ENCODE measurements at regions not wholly inside any gene's neighbourhood (a gene's known extent, or its start where the extent isn't known, plus 50 kb on each side); places are given as distances from the start of the nearest gene placed in this dataset.

- Histone ChIP-seq H3K79me1 (ENCODE audit: low read depth in 1 of 2, low read length in 2 of 2) (no peaks in the 10 kb centered on the region), H3K23ac (ENCODE audit: low read depth, low read length) (no peak overlapping the region), H3K4me2 (ENCODE audit: low read depth, low read length) (no peak overlapping the region), H3K9me1 (ENCODE audit: insufficient read depth, low read length) (no peaks in the 10 kb centered on the region), H3K27me3 (ENCODE audit: control insufficient read depth, insufficient read depth, low read length) (no peaks in the 10 kb centered on the region), H3K27ac (ENCODE audit: insufficient read depth, low read length) (no peak overlapping the region), H2AK5ac (ENCODE audit: low read depth, low read length) (no peak overlapping the region), H4K20me1 (ENCODE audit: insufficient read depth, low read length) (no peaks in the 10 kb centered on the region), H3K4me3 (ENCODE audit: insufficient read depth, low read depth, low read length) (no peak overlapping the region), H3K36me3 (ENCODE audit: control insufficient read depth, insufficient read depth, low read length) (no peaks in the 10 kb centered on the region), H2BK20ac (ENCODE audit: low read depth, low read length) (no peak overlapping the region), H3K4ac (ENCODE audit: low read depth, low read length) (no peak overlapping the region), H3K4me1 (ENCODE audit: control insufficient read depth, insufficient read depth, low read length) (no peaks in the 10 kb centered on the region), H2AK9ac (replicated peaks; ENCODE audit: low read depth, low read length, poor library complexity) (no peak overlapping the region), H3K9me3 (ENCODE audit: control insufficient read depth, insufficient read depth, low read length) (peaks cover 18% of the 10 kb centered on the region), H2BK5ac (ENCODE audit: low read depth, low read length, poor library complexity, severe bottlenecking) (no peak overlapping the region), H2BK15ac (ENCODE audit: low read depth, low read length) (no peak overlapping the region), H4K8ac (ENCODE audit: low read depth in 2 of 2, low read length in 2 of 2) (no peak overlapping the region), H3K56ac (ENCODE audit: extremely low read depth, insufficient read depth, low read length) (no peak overlapping the region), H4K91ac (ENCODE audit: insufficient read depth, low read depth, low read length) (no peak overlapping the region), H2BK120ac (ENCODE audit: low read depth, low read length) (no peak overlapping the region), H3K14ac (replicated peaks; ENCODE audit: low read depth, low read length) (no peak overlapping the region), H3K9ac (ENCODE audit: low read depth, low read length) (no peak overlapping the region), H2AFZ (replicated peaks; ENCODE audit: low read length, poor library complexity) (no peak overlapping the region), H4K5ac (ENCODE audit: low read depth, low read length) (no peak overlapping the region), H3K18ac (ENCODE audit: low read depth, low read length) (no peak overlapping the region)
- WGBS, 2 experiments (ENCODE audit: extremely low coverage in 2 of 2, insufficient read length in 1 of 2) = no CpG with 5 or more reads among the region's 2 CpGs
- in situ Hi-C loops (cut with MboI; ENCODE audit: low sequenced_read_pairs) = no loop called here
- BruUV-seq (replicated peaks) = no TSS peak
- dilution Hi-C loops (cut with HindIII; ENCODE audit: low sequenced_read_pairs, unreplicated experiment) = no loop called here
- TF ChIP-seq, protein P1, sequence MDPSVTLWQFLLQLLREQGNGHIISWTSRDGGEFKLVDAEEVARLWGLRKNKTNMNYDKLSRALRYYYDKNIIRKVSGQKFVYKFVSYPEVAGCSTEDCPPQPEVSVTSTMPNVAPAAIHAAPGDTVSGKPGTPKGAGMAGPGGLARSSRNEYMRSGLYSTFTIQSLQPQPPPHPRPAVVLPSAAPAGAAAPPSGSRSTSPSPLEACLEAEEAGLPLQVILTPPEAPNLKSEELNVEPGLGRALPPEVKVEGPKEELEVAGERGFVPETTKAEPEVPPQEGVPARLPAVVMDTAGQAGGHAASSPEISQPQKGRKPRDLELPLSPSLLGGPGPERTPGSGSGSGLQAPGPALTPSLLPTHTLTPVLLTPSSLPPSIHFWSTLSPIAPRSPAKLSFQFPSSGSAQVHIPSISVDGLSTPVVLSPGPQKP (IDR thresholded peaks at IDR 0.05; ENCODE audit: borderline replicate concordance, low read depth, low read length) = no peak
- TF ChIP-seq MXI1 (IDR thresholded peaks at IDR 0.05; ENCODE audit: borderline replicate concordance, low read depth, low read length) = no peak
- TF ChIP-seq RCOR1 (IDR thresholded peaks at IDR 0.05; ENCODE audit: insufficient replicate concordance, low read length) = no peak
- TF ChIP-seq FOS (IDR thresholded peaks at IDR 0.05; ENCODE audit: low read depth, low read length) = no peak
- no peak for TF ChIP-seq NFE2L2 (IDR thresholded peaks at IDR 0.05; ENCODE audit: low read depth, low read length)
- POLR2A ChIA-PET (ENCODE audit: unreplicated experiment) = no interaction called here
- DNase-seq = no peak
- no peak for ATAC-seq (ENCODE audit: low read depth)
- CTCF ChIA-PET = no interaction called here
- intact Hi-C loops (cut with micrococcal nuclease) = no loop called here
These were observed 433.6 kb upstream of the FRG1 start for GRCh38 chr4:189507060-189507459.

Data from IMR-90 (cell line).